Mesothelial cell of epicardium (in vitro differentiated cells): ENCODE measurements at regions not wholly inside any gene's neighbourhood (a gene's known extent, or its start where the extent isn't known, plus 50 kb on each side); places are given as distances from the start of the nearest gene placed in this dataset.

Source experiments
- DNase-seq, 2 experiments: peaks; one replicate each; pipeline ENCODE4 v3.0.0; 2021; ENCODE audit warnings: low spot score in 2 of 2; ENCODE audit not compliant: unreplicated experiment in 2 of 2
- H3K27ac Mint-ChIP-seq: 2 replicates; pipeline ENCODE4 v1.8.0; 2021; ENCODE audit warnings: mixed read lengths
- H3K27me3 Mint-ChIP-seq: 2 replicates; pipeline ENCODE4 v1.8.0; 2021; ENCODE audit warnings: low read depth, mixed read lengths
- H3K36me3 Mint-ChIP-seq: 2 replicates; pipeline ENCODE4 v1.8.0; 2021; ENCODE audit warnings: mixed read lengths
- H3K4me1 Mint-ChIP-seq: 2 replicates; pipeline ENCODE4 v1.8.0; 2021; ENCODE audit warnings: mixed read lengths
- H3K4me3 Mint-ChIP-seq: 2 replicates; pipeline ENCODE4 v1.8.0; 2021; ENCODE audit warnings: mild to moderate bottlenecking, moderate library complexity, mixed read lengths
- H3K9me3 Mint-ChIP-seq: 2 replicates; pipeline ENCODE4 v1.8.0; 2021; ENCODE audit warnings: mixed read lengths
- CTCF ChIP-seq: fragments of 200-600 bp; sonication (generic); IDR thresholded peaks from one replicate; pipeline ENCODE4 v1.5.0; 2021; ENCODE audit warnings: antibody characterized with exemption; ENCODE audit not compliant: unreplicated experiment

- H3K9me3 Mint-ChIP-seq, result no peaks in the 10 kb centered on the region
- H3K27ac Mint-ChIP-seq, result peak overlapping the region; percentile 41
- no peak overlapping the region for H3K4me3 Mint-ChIP-seq
- no peaks in the 10 kb centered on the region for H3K27me3 Mint-ChIP-seq
- peaks cover 33% of the 10 kb centered on the region for H3K4me1 Mint-ChIP-seq
- no peak for DNase-seq
- TF ChIP-seq CTCF, result no peak
- H3K36me3 Mint-ChIP-seq, result no peaks in the 10 kb centered on the region
Observed at GRCh38 chr2:21658907-21659477, 535.2 kb downstream of the TDRD15 start.

DNA sequence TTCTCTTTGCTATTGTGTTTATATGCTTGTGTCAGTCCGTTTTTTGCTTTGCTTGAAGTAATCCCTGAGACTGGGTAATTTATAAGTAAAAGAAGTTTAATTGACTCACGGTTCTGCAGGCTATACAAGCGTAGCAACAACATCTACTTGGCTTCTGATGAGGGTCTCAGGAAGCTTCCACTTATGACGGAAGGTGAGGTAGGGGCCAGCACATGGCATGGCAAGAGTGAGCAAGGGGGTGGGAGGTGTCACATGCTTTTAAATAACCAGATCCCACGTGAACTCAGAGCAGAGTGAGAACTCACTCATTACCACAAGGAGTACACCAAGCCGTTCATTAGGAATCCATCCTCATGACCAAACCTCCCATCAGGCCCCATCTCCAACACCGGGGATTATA lies 540.3 kb downstream of the TDRD15 start:
- Mint-ChIP-seq H3K36me3 (no peaks in the 10 kb centered on the region), H3K4me3 (no peak overlapping the region)

DNA sequence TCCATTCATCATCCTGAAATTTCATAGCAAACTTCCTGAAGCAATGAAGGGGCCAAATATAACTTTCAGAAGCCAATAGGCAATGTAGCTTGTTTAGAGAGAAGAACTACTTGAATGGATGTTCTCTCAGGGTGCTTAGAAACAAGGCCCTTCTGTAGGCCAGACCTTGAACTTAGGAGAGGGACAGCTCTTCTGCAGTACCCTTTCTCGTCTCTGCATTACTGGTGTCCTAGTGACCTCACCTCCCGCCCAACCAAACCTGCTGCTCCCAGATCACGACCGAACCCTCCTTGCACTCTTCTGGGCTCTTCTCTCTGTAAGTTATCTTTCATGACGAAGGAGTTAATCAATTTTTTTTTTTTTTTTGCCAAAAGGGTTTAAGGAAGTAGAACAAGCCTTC lies 543.9 kb downstream of the TDRD15 start:
- Mint-ChIP-seq H3K27ac (no peak overlapping the region), H3K4me3 (no peak overlapping the region), H3K4me1 (no peaks in the 10 kb centered on the region), H3K27me3 (no peaks in the 10 kb centered on the region), H3K36me3 (no peaks in the 10 kb centered on the region), H3K9me3 (no peaks in the 10 kb centered on the region)
- DNase-seq, result no peak
- TF ChIP-seq CTCF, result no peak

More for the DNA sequence above, 540.3 kb downstream of the TDRD15 start:
- Mint-ChIP-seq H3K27me3 (no peaks in the 10 kb centered on the region), H3K27ac (no peak overlapping the region), H3K9me3 (no peaks in the 10 kb centered on the region), H3K4me1 (peaks cover 5% of the 10 kb centered on the region)
- TF ChIP-seq CTCF, result no peak
- no peak for DNase-seq

DNA sequence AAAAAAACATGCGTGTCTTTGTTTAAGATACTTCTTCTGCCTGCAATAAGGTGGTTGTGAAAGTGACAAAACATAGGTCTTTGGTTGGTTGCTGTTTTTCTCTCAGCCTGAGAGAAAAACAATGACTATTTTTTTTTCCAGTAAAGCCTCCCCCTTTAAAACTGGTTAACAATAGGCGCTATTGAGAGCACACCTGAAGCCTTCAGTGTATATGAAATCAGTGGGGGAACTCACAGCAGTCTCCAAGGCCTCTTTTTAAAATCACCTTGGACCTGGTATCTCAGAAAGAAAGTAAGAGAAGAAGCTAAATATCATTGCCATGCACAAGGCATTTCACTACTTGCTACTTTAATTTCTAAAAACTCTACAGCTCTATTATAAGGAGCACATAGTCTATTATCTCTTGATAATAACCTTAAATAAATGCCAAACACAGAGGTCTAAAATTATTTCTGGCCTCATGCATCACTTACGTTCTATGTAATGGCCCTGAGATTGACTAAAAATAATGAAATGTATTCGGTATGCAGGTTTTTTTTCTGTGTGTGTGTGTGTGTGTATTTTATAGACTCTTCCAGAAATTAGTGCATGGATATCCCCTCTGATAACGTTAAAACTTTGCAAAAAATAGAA lies 544.4 kb downstream of the TDRD15 start:
- Mint-ChIP-seq H3K4me3 (no peak overlapping the region), H3K9me3 (no peaks in the 10 kb centered on the region), H3K4me1 (no peaks in the 10 kb centered on the region), H3K27ac (no peak overlapping the region), H3K36me3 (no peaks in the 10 kb centered on the region), H3K27me3 (no peaks in the 10 kb centered on the region)
- no peak for TF ChIP-seq CTCF
- DNase-seq, result no peak

DNA sequence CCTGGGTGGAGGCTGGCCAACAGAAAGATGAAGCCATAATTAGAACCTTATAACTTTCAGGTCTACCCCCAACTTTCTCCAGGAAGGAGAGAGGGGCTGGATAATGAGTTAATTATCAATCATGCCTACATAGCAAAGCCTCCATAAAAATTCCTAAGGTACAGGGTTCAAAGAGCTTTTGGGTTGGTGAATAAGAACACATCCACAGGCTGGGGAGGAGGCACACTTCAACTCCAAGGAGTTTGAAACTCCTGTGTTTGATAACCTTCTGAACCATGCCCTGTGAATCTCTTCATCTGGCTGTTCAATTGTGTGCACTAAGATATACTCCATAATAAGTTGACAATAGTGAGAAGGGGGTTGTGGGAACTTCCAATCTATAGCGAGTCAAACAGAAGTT lies 552.3 kb downstream of the TDRD15 start:
- Mint-ChIP-seq H3K27me3 (no peaks in the 10 kb centered on the region), H3K9me3 (peaks cover 27% of the 10 kb centered on the region), H3K4me3 (no peak overlapping the region), H3K4me1 (no peaks in the 10 kb centered on the region), H3K36me3 (no peaks in the 10 kb centered on the region), H3K27ac (no peak overlapping the region)
- TF ChIP-seq CTCF, result no peak
- no peak for DNase-seq
